GM23248 (cell line): ENCODE measurements at regions not wholly inside any gene's neighbourhood (a gene's known extent, or its start where the extent isn't known, plus 50 kb on each side); places are given as distances from the start of the nearest gene placed in this dataset.

Experiments used
- EZH2 ChIP-seq: fragments of 200-600 bp; sonication (generic); IDR thresholded peaks from 2 replicates; pipeline ENCODE4 v1.6.1; 2018; ENCODE audit warnings: antibody characterized with exemption, mild to moderate bottlenecking; ENCODE audit not compliant: insufficient read depth, poor library complexity, severe bottlenecking
- EZH2phosphoT487 ChIP-seq: fragments of 200-600 bp; sonication (generic); IDR thresholded peaks from 2 replicates; pipeline ENCODE4 v1.6.1; 2018; ENCODE audit warnings: antibody characterized with exemption, moderate library complexity, mild to moderate bottlenecking, low read depth; ENCODE audit not compliant: insufficient read depth

- TF ChIP-seq EZH2 (no peak), EZH2phosphoT487 (no peak)
These were observed 1133.3 kb upstream of the ADGRB3 start for GRCh38 chr6:67501755-67502154.
